Uterus (tissue), 2 donors: ENCODE measurements at regions not wholly inside any gene's neighbourhood (a gene's known extent, or its start where the extent isn't known, plus 50 kb on each side); places are given as distances from the start of the nearest gene placed in this dataset.

Source experiments
- CTCF ChIP-seq, 4 experiments: fragments of 200-600 bp in 2 of 4; fragments of 450-650 bp in 2 of 4; sonication (generic) in 2 of 4; IDR thresholded peaks; one replicate each; pipeline ENCODE4 v1.5.1; 2016 to 2019; ENCODE audit warnings: antibody characterized with exemption in 4 of 4, mild to moderate bottlenecking in 2 of 4, moderate library complexity in 1 of 4
- POLR2A ChIP-seq, 2 donors: fragments of 450-650 bp; IDR thresholded peaks; one replicate each; pipeline ENCODE4 v1.6.1; 2016; ENCODE audit warnings: antibody characterized with exemption in 2 of 2, mild to moderate bottlenecking in 1 of 2, moderate library complexity in 1 of 2

- TF ChIP-seq CTCF (IDR thresholded peaks at IDR 0.05) (no peak), POLR2A (IDR thresholded peaks at IDR 0.05) (no peak)
These were observed 157.1 kb upstream of the LNX1 start for GRCh38 chr4:53748328-53748772.
